ENCODE measurements at regions not wholly inside any gene's neighbourhood (a gene's known extent, or its start where the extent isn't known, plus 50 kb on each side); places are given as distances from the start of the nearest gene placed in this dataset.
A peak's percentile ranks its signal among the peaks of the same experiment; 100 is the strongest.
"Not testable (repeated sequence)": the region's sequence is repeated elsewhere in the genome, so short reads cannot be mapped to it uniquely, and the experiment has no call there.

DNA sequence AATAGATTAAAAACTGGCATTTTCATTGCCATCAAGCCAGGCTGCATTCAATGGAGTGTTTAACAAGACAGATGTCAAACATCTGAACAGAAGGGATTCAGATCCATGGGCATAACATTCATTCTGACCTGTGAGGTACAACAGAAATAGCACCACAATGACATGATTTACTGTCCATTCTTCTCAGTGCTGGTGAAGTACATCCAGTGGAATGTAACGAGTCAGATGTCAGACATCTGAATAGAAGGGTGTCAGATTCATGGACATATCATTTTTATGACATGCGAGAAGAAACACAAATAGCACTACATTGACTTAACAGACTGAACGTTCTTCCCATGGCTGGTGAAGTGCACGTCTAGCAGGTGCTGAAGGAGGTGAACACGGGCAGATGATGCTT is 186.4 kb downstream of the PPP4R3C start:
- no peak for DNase-seq (ENCODE audit: low read depth)
- no peak overlapping the region for H3K9ac ChIP-seq (ENCODE audit: low read length)
- no peaks in the 10 kb centered on the region for H3K4me1 ChIP-seq (ENCODE audit: control insufficient read depth, insufficient read depth, low read length)
- peaks cover 6% of the 10 kb centered on the region for H3K9me3 ChIP-seq (ENCODE audit: control insufficient read depth, low read length)
- no peaks in the 10 kb centered on the region for H3K36me3 ChIP-seq (ENCODE audit: control insufficient read depth, insufficient read depth, low read length, severe bottlenecking)
- H3K27me3 ChIP-seq (replicated peaks; ENCODE audit: control insufficient read depth, insufficient read depth, low read length) = peaks cover 5% of the 10 kb centered on the region
- H3K4me3 ChIP-seq (ENCODE audit: low read length) = no peak overlapping the region

DNA sequence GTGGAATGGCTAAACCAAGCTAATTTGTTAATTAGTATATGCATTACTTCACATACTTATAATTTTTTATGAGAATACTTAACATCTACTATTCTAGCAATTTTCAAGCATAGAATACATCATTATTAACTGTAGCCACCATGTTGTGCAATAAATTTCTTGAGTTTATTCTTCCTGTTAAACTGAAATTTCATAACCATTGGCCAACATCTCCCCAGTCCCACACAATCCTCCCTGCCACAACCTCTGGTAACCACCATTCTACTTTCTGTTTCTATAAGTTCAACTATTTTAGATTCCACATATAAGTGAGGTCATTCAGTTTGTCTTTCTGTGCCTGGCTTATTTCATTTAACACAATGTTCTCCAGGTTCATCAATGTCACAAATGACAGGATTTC is 208.5 kb downstream of the PPP4R3C start:
- H3K27me3 ChIP-seq (replicated peaks; ENCODE audit: control insufficient read depth, insufficient read depth, low read length) = no peaks in the 10 kb centered on the region
- no peak for DNase-seq (ENCODE audit: low read depth)
- H3K4me3 ChIP-seq (ENCODE audit: low read length) = no peak overlapping the region
- no peaks in the 10 kb centered on the region for H3K4me1 ChIP-seq (ENCODE audit: control insufficient read depth, insufficient read depth, low read length)
- no peak overlapping the region for H3K9ac ChIP-seq (ENCODE audit: low read length)
- H3K9me3 ChIP-seq (ENCODE audit: control insufficient read depth, low read length) = no peaks in the 10 kb centered on the region
- no peaks in the 10 kb centered on the region for H3K36me3 ChIP-seq (ENCODE audit: control insufficient read depth, insufficient read depth, low read length, severe bottlenecking)

DNA sequence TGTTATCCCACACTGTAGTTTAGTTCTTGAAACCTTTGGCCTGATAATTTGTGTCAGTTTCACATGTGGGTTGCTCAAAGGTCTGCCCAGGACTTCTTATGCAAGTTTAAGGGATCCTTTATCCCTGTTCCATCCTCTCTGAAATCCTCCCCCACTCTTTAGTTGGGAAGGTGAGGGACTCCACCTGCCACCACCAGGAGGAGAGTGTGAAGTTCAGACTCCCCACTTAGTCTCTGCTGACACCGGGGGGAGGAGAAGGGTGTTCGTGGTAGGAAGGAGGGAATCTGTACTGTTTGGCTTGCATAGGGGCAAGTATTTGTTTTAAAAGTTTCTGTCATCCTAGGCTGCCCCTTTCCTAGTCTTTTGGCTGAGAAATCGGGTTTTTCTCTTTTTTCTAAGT is 211.8 kb downstream of the PPP4R3C start:
- Histone ChIP-seq H3K4me1 (ENCODE audit: control insufficient read depth, insufficient read depth, low read length) (no peaks in the 10 kb centered on the region), H3K36me3 (ENCODE audit: control insufficient read depth, insufficient read depth, low read length, severe bottlenecking) (no peaks in the 10 kb centered on the region)
- DNase-seq (ENCODE audit: low read depth) = no peak

DNA sequence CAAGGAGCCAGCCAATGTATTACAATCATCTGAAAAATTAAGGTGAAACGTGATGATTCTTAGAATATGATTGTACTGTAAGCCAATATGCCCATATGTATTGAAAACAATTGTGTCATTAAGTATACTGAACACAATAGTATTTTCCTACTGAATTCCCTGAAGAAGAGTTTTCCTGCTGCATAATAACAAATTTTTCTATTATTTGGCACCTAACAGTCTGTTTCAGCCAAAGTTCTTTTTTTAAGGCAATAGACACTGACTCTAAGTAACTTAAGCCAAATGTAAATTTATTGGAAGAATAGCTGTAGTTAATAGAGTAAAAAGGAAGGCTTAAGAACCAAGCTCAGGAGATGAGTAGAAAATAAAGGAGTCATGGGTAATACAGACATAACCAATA is 220.6 kb downstream of the PPP4R3C start:
- DNase-seq (ENCODE audit: low read depth) = no peak
- H3K9ac ChIP-seq (ENCODE audit: low read length) = no peak overlapping the region
- H3K36me3 ChIP-seq (ENCODE audit: control insufficient read depth, insufficient read depth, low read length, severe bottlenecking) = no peaks in the 10 kb centered on the region
- H3K4me3 ChIP-seq (ENCODE audit: low read length) = no peak overlapping the region
- no peaks in the 10 kb centered on the region for H3K9me3 ChIP-seq (ENCODE audit: control insufficient read depth, low read length)
- H3K27me3 ChIP-seq (replicated peaks; ENCODE audit: control insufficient read depth, insufficient read depth, low read length) = no peaks in the 10 kb centered on the region
- no peaks in the 10 kb centered on the region for H3K4me1 ChIP-seq (ENCODE audit: control insufficient read depth, insufficient read depth, low read length)

More for the DNA sequence above, 211.8 kb downstream of the PPP4R3C start:
- Histone ChIP-seq H3K9me3 (ENCODE audit: control insufficient read depth, low read length) (no peaks in the 10 kb centered on the region), H3K27me3 (replicated peaks; ENCODE audit: control insufficient read depth, insufficient read depth, low read length) (no peaks in the 10 kb centered on the region), H3K4me3 (ENCODE audit: low read length) (no peak overlapping the region), H3K9ac (ENCODE audit: low read length) (no peak overlapping the region)

DNA sequence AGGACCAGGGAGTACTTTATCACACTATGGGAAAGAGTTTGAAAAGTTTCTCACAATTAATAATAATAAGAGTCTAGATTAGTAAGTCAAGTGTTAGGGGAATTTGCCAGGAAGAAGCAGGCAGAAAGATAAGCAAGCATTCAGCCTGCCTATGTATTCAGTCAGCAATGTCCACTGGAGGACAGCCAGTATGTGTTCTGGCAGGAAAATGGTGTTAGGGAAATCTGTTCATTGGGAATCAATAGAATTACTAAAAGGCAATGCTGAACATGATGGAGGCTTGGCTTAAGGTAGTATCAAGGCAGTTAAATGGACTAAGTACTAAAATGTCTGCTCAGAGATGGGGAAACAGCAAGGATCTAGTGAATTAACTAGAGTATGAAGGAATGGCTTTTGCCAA is 221.2 kb downstream of the PPP4R3C start:
- no peaks in the 10 kb centered on the region for H3K4me1 ChIP-seq (ENCODE audit: control insufficient read depth, insufficient read depth, low read length)
- no peaks in the 10 kb centered on the region for H3K9me3 ChIP-seq (ENCODE audit: control insufficient read depth, low read length)
- H3K36me3 ChIP-seq (ENCODE audit: control insufficient read depth, insufficient read depth, low read length, severe bottlenecking) = no peaks in the 10 kb centered on the region
- H3K9ac ChIP-seq (ENCODE audit: low read length) = no peak overlapping the region
- H3K4me3 ChIP-seq (ENCODE audit: low read length) = no peak overlapping the region
- no peaks in the 10 kb centered on the region for H3K27me3 ChIP-seq (replicated peaks; ENCODE audit: control insufficient read depth, insufficient read depth, low read length)
- DNase-seq (ENCODE audit: low read depth) = no peak

DNA sequence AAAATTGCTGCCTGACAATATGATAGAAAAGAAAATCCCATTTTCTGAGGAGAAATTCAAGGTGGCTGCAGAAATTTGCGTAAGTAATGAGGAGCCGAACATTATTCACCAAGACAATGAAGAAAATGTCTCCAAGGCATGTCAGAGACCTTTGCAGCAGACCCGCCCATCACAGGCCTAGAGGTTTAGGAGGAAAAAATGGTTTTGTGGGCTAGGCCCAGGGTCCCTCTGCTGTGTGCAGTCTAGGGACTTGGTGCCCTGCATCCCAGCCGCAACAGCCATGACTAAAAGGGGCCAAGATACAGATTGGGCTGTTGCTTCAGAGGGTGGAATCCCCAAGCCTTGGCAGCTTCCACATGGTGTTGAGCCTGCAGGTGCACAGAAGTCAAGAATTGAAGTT is 223.1 kb downstream of the PPP4R3C start:
- not testable (repeated sequence) for H3K36me3 ChIP-seq (ENCODE audit: control insufficient read depth, insufficient read depth, low read length, severe bottlenecking); H3K4me1 ChIP-seq (ENCODE audit: control insufficient read depth, insufficient read depth, low read length); H3K27me3 ChIP-seq (replicated peaks; ENCODE audit: control insufficient read depth, insufficient read depth, low read length); H3K9me3 ChIP-seq (ENCODE audit: control insufficient read depth, low read length); DNase-seq (ENCODE audit: low read depth); H3K4me3 ChIP-seq (ENCODE audit: low read length); H3K9ac ChIP-seq (ENCODE audit: low read length)

DNA sequence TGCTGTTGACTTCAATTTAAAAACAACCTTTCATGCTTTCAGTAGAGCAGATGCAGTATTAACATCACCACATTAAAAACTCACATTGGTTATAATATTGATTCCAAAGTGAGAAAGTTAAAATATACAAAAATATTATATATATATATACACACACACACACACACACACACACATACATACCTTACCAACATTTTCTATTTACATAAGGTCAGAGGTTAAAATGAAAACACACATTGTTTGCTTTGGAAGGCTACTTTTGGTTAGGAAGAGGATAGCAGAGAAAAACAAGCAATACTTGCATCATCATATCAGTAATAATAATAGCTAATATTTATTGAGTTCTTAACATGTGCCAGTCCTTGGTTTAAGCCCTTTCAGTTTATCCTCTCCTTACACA is 226.5 kb downstream of the PPP4R3C start:
- no peak overlapping the region for H3K4me3 ChIP-seq (ENCODE audit: low read length)
- H3K4me1 ChIP-seq (ENCODE audit: control insufficient read depth, insufficient read depth, low read length) = no peaks in the 10 kb centered on the region
- H3K9ac ChIP-seq (ENCODE audit: low read length) = no peak overlapping the region
- no peaks in the 10 kb centered on the region for H3K36me3 ChIP-seq (ENCODE audit: control insufficient read depth, insufficient read depth, low read length, severe bottlenecking)
- no peaks in the 10 kb centered on the region for H3K9me3 ChIP-seq (ENCODE audit: control insufficient read depth, low read length)
- no peak for DNase-seq (ENCODE audit: low read depth)
- no peaks in the 10 kb centered on the region for H3K27me3 ChIP-seq (replicated peaks; ENCODE audit: control insufficient read depth, insufficient read depth, low read length)

DNA sequence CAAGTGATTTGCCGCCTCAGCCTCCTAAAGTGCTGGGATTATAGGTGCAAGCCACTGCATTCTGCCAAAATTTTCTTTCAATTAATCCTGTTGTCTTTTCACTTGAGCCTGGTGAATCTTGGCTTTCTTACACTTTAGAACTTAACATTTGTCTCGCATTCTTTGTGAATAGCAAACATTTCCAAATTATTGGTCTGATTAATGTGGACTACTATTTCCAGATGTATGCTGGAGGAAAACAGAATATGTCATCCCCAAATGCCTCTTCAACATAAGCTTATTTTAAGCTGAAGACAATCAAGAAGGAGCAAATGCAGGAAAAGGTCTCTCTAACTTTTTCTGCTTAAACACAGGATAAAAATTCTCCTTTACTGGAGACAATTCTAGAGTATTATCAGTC is 233.4 kb downstream of the PPP4R3C start:
- Histone ChIP-seq H3K4me3 (ENCODE audit: low read length) (no peak overlapping the region), H3K36me3 (ENCODE audit: control insufficient read depth, insufficient read depth, low read length, severe bottlenecking) (no peaks in the 10 kb centered on the region), H3K27me3 (replicated peaks; ENCODE audit: control insufficient read depth, insufficient read depth, low read length) (no peaks in the 10 kb centered on the region), H3K9me3 (ENCODE audit: control insufficient read depth, low read length) (no peaks in the 10 kb centered on the region), H3K9ac (ENCODE audit: low read length) (no peak overlapping the region), H3K4me1 (ENCODE audit: control insufficient read depth, insufficient read depth, low read length) (no peaks in the 10 kb centered on the region)
- no peak for DNase-seq (ENCODE audit: low read depth)

DNA sequence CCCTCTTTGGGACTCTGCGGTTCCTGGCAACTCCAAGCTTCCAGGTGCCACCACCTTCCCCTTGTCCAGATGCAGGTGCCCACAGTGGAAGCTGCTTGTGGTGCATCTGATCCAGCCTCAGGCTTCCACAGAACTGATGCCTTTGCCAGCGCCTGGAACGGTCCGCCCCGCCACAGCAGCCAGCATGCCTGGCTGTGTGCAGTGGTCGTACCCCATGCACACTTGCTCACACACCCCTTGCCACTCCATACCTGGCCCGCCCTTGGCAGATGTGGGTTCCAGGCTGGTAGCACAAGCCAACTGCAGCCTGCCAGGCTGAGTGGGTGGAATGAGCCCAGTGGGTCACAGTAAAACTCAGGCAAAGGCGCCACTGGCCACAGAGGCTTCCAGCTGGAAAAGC is 240.5 kb downstream of the PPP4R3C start:
- Histone ChIP-seq H3K4me1 (ENCODE audit: control insufficient read depth, insufficient read depth, low read length) (no peaks in the 10 kb centered on the region), H3K4me3 (ENCODE audit: low read length) (no peak overlapping the region), H3K9me3 (ENCODE audit: control insufficient read depth, low read length) (no peaks in the 10 kb centered on the region), H3K9ac (ENCODE audit: low read length) (no peak overlapping the region), H3K27me3 (replicated peaks; ENCODE audit: control insufficient read depth, insufficient read depth, low read length) (no peaks in the 10 kb centered on the region), H3K36me3 (ENCODE audit: control insufficient read depth, insufficient read depth, low read length, severe bottlenecking) (no peaks in the 10 kb centered on the region)
- no peak for DNase-seq (ENCODE audit: low read depth)

DNA sequence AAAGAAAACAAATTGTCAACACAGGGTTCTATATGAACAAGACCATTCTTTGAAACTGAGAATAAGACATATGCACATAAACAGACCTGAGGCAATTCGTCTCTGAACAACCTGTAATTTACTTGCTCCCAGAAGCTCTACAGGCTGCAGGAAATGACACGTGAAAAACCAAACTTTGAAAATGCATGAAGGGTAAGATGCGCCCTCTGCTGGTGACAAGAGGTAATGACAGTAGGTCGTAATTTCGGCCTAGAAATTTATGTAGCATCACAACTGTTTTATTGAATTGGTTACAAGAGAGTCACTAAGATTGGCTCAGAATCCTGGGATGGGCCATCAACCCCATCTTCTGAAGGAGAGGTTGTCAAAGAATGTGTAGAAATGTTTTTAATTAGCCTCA is 276.5 kb downstream of the PPP4R3C start:
- Histone ChIP-seq H3K4me3 (ENCODE audit: low read length) (no peak overlapping the region), H3K27me3 (replicated peaks; ENCODE audit: control insufficient read depth, insufficient read depth, low read length) (no peaks in the 10 kb centered on the region), H3K4me1 (ENCODE audit: control insufficient read depth, insufficient read depth, low read length) (no peaks in the 10 kb centered on the region), H3K9me3 (ENCODE audit: control insufficient read depth, low read length) (no peaks in the 10 kb centered on the region), H3K36me3 (ENCODE audit: control insufficient read depth, insufficient read depth, low read length, severe bottlenecking) (no peaks in the 10 kb centered on the region), H3K9ac (ENCODE audit: low read length) (no peak overlapping the region)
- peak; percentile 29 for DNase-seq (ENCODE audit: low read depth)

DNA sequence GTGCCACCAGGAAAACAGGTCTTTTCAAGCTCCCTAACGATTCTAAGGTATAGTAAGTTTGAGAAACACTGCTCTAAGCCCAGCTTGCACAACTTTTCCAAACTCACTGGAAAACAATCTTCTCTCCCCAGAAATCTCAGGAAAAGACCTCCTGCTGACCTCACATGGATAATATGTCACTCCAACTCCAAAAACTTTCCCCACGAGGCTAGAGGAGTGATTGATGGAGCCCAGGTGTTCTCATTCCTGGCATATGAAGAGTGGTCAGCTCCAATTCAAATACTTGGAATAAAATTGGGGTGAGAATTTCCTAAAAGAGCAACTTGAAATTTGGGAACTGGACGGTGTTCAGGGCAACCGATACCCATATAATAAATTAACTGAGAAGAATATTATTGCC is 299.9 kb downstream of the PPP4R3C start:
- Histone ChIP-seq H3K36me3 (ENCODE audit: control insufficient read depth, insufficient read depth, low read length, severe bottlenecking) (no peaks in the 10 kb centered on the region), H3K9ac (ENCODE audit: low read length) (no peak overlapping the region), H3K4me3 (ENCODE audit: low read length) (no peak overlapping the region), H3K9me3 (ENCODE audit: control insufficient read depth, low read length) (peaks cover 3% of the 10 kb centered on the region), H3K4me1 (ENCODE audit: control insufficient read depth, insufficient read depth, low read length) (no peaks in the 10 kb centered on the region), H3K27me3 (replicated peaks; ENCODE audit: control insufficient read depth, insufficient read depth, low read length) (peaks cover under 1% of the 10 kb centered on the region)
- no peak for DNase-seq (ENCODE audit: low read depth)

DNA sequence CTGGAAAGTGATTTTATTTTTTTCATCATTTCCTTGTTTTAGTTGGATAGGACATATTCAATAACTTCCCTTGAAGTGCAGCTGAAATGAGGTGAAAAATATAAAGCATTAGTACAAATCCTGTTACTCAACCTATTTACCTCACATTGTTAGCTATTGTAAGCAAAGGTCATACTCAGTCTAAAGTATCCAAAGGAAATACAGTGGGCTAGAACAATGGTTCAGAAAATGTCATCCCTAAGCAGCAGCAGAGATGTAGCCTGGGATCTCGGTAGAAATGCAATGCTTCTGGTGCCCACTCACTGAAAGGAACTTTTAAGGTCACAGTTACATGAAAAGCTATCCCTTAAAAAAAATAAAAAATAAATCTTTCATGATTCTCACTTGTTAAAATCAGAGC is 300.6 kb downstream of the PPP4R3C start:
- Histone ChIP-seq H3K9ac (ENCODE audit: low read length) (no peak overlapping the region), H3K27me3 (replicated peaks; ENCODE audit: control insufficient read depth, insufficient read depth, low read length) (no peaks in the 10 kb centered on the region), H3K4me1 (ENCODE audit: control insufficient read depth, insufficient read depth, low read length) (no peaks in the 10 kb centered on the region), H3K36me3 (ENCODE audit: control insufficient read depth, insufficient read depth, low read length, severe bottlenecking) (no peaks in the 10 kb centered on the region), H3K4me3 (ENCODE audit: low read length) (no peak overlapping the region), H3K9me3 (ENCODE audit: control insufficient read depth, low read length) (peaks cover 3% of the 10 kb centered on the region)
- DNase-seq (ENCODE audit: low read depth) = no peak
